DND-41 (cell line): ENCODE measurements at regions not wholly inside any gene's neighbourhood (a gene's known extent, or its start where the extent isn't known, plus 50 kb on each side); places are given as distances from the start of the nearest gene placed in this dataset.

ENCODE experiments used
- EZH2 ChIP-seq: IDR thresholded peaks from 3 replicates; pipeline ENCODE4 v1.6.1; 2012; ENCODE audit warnings: borderline replicate concordance, low read depth, mild to moderate bottlenecking, moderate library complexity, low read length, inconsistent platforms; ENCODE audit not compliant: severe bottlenecking
- TF ChIP-seq, protein P1 (sequence below): IDR thresholded peaks from 2 replicates; pipeline ENCODE4 v1.5.1; 2012; ENCODE audit warnings: borderline replicate concordance, low read length, moderate library complexity, mild to moderate bottlenecking; ENCODE audit not compliant: poor library complexity, severe bottlenecking; ENCODE audit errors: extremely low read depth

DNA sequence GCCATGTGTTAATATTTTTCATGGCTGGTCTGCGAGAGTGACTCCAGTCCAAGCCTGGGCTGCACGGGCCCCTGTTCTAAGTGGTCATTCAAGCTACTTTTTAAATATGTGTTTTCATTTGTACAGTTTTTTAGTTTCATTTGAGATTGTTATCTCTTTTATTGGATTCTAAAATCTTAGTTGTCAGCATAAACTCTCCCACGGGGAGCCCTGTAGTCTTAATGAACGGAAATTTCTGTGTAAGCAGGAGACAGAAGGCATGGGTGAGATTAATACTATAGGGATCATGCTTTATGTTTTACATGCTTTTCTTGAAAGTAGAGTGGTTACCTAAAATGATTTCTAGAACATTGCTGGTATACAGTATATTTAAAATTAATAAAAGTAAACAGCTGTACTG is 373.1 kb upstream of the SLCO3A1 start:
- TF ChIP-seq, protein P1, sequence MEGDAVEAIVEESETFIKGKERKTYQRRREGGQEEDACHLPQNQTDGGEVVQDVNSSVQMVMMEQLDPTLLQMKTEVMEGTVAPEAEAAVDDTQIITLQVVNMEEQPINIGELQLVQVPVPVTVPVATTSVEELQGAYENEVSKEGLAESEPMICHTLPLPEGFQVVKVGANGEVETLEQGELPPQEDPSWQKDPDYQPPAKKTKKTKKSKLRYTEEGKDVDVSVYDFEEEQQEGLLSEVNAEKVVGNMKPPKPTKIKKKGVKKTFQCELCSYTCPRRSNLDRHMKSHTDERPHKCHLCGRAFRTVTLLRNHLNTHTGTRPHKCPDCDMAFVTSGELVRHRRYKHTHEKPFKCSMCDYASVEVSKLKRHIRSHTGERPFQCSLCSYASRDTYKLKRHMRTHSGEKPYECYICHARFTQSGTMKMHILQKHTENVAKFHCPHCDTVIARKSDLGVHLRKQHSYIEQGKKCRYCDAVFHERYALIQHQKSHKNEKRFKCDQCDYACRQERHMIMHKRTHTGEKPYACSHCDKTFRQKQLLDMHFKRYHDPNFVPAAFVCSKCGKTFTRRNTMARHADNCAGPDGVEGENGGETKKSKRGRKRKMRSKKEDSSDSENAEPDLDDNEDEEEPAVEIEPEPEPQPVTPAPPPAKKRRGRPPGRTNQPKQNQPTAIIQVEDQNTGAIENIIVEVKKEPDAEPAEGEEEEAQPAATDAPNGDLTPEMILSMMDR = no peak
- TF ChIP-seq EZH2 = no peak
